ENCODE measurements at regions not wholly inside any gene's neighbourhood (a gene's known extent, or its start where the extent isn't known, plus 50 kb on each side); places are given as distances from the start of the nearest gene placed in this dataset.
"Not testable (repeated sequence)": the region's sequence is repeated elsewhere in the genome, so short reads cannot be mapped to it uniquely, and the experiment has no call there.

DNA sequence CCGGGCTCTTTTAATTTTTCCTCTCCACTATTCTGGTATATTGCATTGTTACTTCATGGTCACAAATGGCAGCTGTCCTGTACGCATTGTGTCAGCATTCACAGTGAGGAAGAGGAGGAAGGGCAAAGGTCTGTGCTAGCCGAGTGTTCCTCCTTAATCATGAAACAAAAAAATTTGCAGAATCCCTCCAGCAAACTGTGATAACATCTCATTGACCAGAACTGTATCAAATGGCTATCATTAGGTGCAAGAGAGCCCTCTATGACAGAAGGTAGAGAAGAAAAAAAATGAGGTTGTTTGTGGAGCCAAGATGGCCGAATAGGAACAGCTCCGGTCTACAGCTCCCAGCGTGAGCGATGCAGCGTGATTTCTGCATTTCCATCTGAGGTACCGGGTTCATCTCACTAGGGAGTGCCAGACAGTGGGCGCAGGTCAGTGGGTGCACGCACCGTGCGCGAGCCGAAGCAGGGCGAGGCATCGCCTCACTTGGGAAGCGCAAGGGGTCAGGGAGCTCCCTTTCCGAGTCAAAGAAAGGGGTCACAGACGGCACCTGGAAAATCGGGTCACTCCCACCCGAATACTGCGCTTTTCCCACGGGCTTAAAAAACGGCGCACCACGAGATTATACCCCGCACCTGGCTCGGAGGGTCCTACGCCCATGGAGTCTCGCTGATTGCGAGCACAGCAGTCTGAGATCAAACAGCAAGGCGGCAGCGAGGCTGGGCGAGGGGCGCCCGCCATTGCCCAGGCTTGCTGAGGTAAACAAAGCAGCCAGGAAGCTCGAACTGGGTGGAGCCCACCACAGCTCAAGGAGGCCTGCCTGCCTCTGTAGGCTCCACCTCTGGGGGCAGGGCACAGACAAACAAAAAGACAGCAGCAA lies 180.6 kb upstream of the CHAC2 start:
- peak overlapping the region; percentile 19 for H4K8ac ChIP-seq (ENCODE audit: low read depth, low read length)
- H3K9ac ChIP-seq (ENCODE audit: low read length); H3K79me2 ChIP-seq (ENCODE audit: control insufficient read depth, insufficient read depth, low read length, poor library complexity); H3K4me3 ChIP-seq (ENCODE audit: low read depth, low read length); H3K79me1 ChIP-seq (ENCODE audit: low read length); H3K4me2 ChIP-seq (ENCODE audit: low read length); H3K27me3 ChIP-seq (ENCODE audit: insufficient read depth, low read length); H4K12ac ChIP-seq (ENCODE audit: low read depth, low read length); H3K27ac ChIP-seq (ENCODE audit: low read depth, low read length); H2AFZ ChIP-seq (ENCODE audit: insufficient read depth, low read length, poor library complexity); H3K18ac ChIP-seq (ENCODE audit: low read length); H3K36me3 ChIP-seq (ENCODE audit: control insufficient read depth in 1 of 2, insufficient read depth in 2 of 2, low read length in 2 of 2); H4K91ac ChIP-seq (ENCODE audit: low read depth, low read length); H3K4me1 ChIP-seq (ENCODE audit: control insufficient read depth in 1 of 2, insufficient read depth in 2 of 2, low read length in 2 of 2); H3K9me3 ChIP-seq (ENCODE audit: insufficient read depth, low read depth, low read length); H2BK5ac ChIP-seq (ENCODE audit: low read depth, low read length, poor library complexity); H3K14ac ChIP-seq (ENCODE audit: low read length); H3K23ac ChIP-seq (ENCODE audit: low read length); H3K4ac ChIP-seq (ENCODE audit: low read depth, low read length); H2BK12ac ChIP-seq (ENCODE audit: low read length); H2BK120ac ChIP-seq (ENCODE audit: insufficient read depth, low read length, poor library complexity); H2AK5ac ChIP-seq (ENCODE audit: low read length): not testable (repeated sequence)
- DNase-seq = peak in 1 of 2 donors; percentile 53
- no CpG with 5 or more reads among the region's 38 CpGs for WGBS (ENCODE audit: extremely low coverage, insufficient coverage, insufficient read length)

DNA sequence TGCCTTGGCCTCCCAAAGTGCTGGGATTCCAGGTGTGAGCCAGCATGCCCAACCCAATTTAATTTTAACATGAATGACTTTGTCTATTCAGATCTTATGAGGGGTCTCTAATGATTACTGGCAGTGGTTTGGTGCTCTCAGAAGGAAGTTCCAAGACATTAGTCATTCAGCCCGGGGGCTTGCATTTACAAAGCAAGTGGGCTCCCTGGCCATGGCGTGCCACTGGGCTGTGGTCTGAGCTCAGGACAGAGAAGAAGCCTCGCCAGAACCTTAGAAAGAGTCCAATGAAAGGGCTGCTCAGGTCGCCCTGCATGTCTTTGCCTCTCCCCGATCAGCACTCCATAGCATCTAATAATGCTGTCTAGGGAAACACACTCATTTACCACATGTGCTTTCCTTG lies 182.6 kb upstream of the CHAC2 start:
- Histone ChIP-seq H3K79me1 (ENCODE audit: low read length) (no peaks in the 10 kb centered on the region), H2AFZ (ENCODE audit: insufficient read depth, low read length, poor library complexity) (no peak overlapping the region), H3K27me3 (ENCODE audit: insufficient read depth, low read length) (no peaks in the 10 kb centered on the region), H3K4ac (ENCODE audit: low read depth, low read length) (no peak overlapping the region), H3K4me1 (ENCODE audit: control insufficient read depth in 1 of 2, insufficient read depth in 2 of 2, low read length in 2 of 2) (peaks cover 0 to 1% of the 10 kb centered on the region in 2 experiments), H3K27ac (ENCODE audit: low read depth, low read length) (no peak overlapping the region), H3K14ac (ENCODE audit: low read length) (no peak overlapping the region), H3K79me2 (ENCODE audit: control insufficient read depth, insufficient read depth, low read length, poor library complexity) (no peaks in the 10 kb centered on the region), H3K18ac (ENCODE audit: low read length) (no peak overlapping the region), H3K9me3 (ENCODE audit: insufficient read depth, low read depth, low read length) (no peaks in the 10 kb centered on the region), H2AK5ac (ENCODE audit: low read length) (no peak overlapping the region), H3K23ac (ENCODE audit: low read length) (no peak overlapping the region), H2BK12ac (ENCODE audit: low read length) (no peak overlapping the region), H3K9ac (ENCODE audit: low read length) (no peak overlapping the region), H2BK5ac (ENCODE audit: low read depth, low read length, poor library complexity) (no peak overlapping the region), H2BK120ac (ENCODE audit: insufficient read depth, low read length, poor library complexity) (no peak overlapping the region), H3K4me3 (ENCODE audit: low read depth, low read length) (no peak overlapping the region), H4K91ac (ENCODE audit: low read depth, low read length) (no peak overlapping the region), H4K12ac (ENCODE audit: low read depth, low read length) (no peak overlapping the region), H3K36me3 (ENCODE audit: control insufficient read depth in 1 of 2, insufficient read depth in 2 of 2, low read length in 2 of 2) (no peaks in the 10 kb centered on the region), H3K4me2 (ENCODE audit: low read length) (no peak overlapping the region), H4K8ac (ENCODE audit: low read depth, low read length) (no peak overlapping the region)
- peak; percentile 45 to 50 for DNase-seq
- WGBS (ENCODE audit: extremely low coverage, insufficient coverage, insufficient read length) = no CpG with 5 or more reads among the region's 5 CpGs

DNA sequence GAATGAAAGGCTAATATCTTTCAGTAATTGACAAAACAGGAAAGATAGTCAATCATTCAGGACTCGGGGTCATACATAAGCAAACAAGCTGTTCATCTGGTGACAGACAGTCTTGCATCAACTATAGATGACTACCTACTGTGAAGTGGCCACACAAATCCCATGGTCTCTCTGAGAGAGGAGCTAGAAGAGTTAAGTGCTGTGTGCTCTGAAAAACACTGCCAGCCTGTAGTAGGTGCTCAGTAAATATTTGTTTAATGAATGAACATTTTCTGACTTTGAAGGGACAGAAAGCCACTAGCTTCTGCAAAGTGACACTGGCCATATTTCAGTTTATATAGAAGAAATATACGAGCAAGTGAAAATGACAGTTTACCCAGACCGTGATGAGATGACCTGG lies 184.0 kb upstream of the CHAC2 start:
- no peak for DNase-seq
- Histone ChIP-seq H3K9ac (ENCODE audit: low read length) (no peak overlapping the region), H2AFZ (ENCODE audit: insufficient read depth, low read length, poor library complexity) (no peak overlapping the region), H2BK12ac (ENCODE audit: low read length) (no peak overlapping the region), H3K27me3 (ENCODE audit: insufficient read depth, low read length) (no peaks in the 10 kb centered on the region), H3K9me3 (ENCODE audit: insufficient read depth, low read depth, low read length) (no peaks in the 10 kb centered on the region), H2BK120ac (ENCODE audit: insufficient read depth, low read length, poor library complexity) (no peak overlapping the region), H3K79me1 (ENCODE audit: low read length) (no peaks in the 10 kb centered on the region), H3K4me1 (ENCODE audit: control insufficient read depth in 1 of 2, insufficient read depth in 2 of 2, low read length in 2 of 2) (peaks cover 0 to 1% of the 10 kb centered on the region in 2 experiments), H3K4me3 (ENCODE audit: low read depth, low read length) (no peak overlapping the region), H4K91ac (ENCODE audit: low read depth, low read length) (no peak overlapping the region), H2AK5ac (ENCODE audit: low read length) (no peak overlapping the region), H4K12ac (ENCODE audit: low read depth, low read length) (no peak overlapping the region), H3K18ac (ENCODE audit: low read length) (no peak overlapping the region), H2BK5ac (ENCODE audit: low read depth, low read length, poor library complexity) (no peak overlapping the region), H3K36me3 (ENCODE audit: control insufficient read depth in 1 of 2, insufficient read depth in 2 of 2, low read length in 2 of 2) (no peaks in the 10 kb centered on the region), H3K27ac (ENCODE audit: low read depth, low read length) (no peak overlapping the region), H3K4me2 (ENCODE audit: low read length) (no peak overlapping the region), H4K8ac (ENCODE audit: low read depth, low read length) (no peak overlapping the region), H3K79me2 (ENCODE audit: control insufficient read depth, insufficient read depth, low read length, poor library complexity) (no peaks in the 10 kb centered on the region), H3K23ac (ENCODE audit: low read length) (no peak overlapping the region), H3K14ac (ENCODE audit: low read length) (no peak overlapping the region), H3K4ac (ENCODE audit: low read depth, low read length) (no peak overlapping the region)
- WGBS (ENCODE audit: extremely low coverage, insufficient coverage, insufficient read length) = no CpG with 5 or more reads among the region's 3 CpGs

DNA sequence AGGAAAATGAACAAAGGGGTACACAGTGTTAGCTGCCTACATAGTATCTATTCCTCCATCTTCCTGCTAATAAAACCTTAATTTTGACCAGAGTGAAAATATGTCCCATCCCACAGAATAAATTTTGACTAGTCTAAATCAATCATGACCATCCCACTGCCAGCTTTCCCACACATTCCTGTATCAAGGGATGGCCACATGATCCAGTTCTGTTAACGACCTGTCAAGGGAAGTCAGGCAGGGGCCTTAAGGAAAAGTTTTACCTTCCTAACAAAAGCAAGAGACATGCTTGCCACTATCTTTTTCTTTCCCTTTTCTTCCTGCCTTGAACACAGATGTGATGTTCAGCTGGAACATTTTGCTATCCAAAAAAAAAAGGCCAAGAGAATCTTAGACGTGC lies 185.0 kb upstream of the CHAC2 start:
- Histone ChIP-seq H3K36me3 (ENCODE audit: control insufficient read depth in 1 of 2, insufficient read depth in 2 of 2, low read length in 2 of 2) (no peaks in the 10 kb centered on the region), H2AFZ (ENCODE audit: insufficient read depth, low read length, poor library complexity) (no peak overlapping the region), H3K27ac (ENCODE audit: low read depth, low read length) (no peak overlapping the region), H4K8ac (ENCODE audit: low read depth, low read length) (no peak overlapping the region), H4K12ac (ENCODE audit: low read depth, low read length) (no peak overlapping the region), H3K27me3 (ENCODE audit: insufficient read depth, low read length) (no peaks in the 10 kb centered on the region), H3K79me1 (ENCODE audit: low read length) (no peaks in the 10 kb centered on the region), H3K4me1 (ENCODE audit: control insufficient read depth in 1 of 2, insufficient read depth in 2 of 2, low read length in 2 of 2) (peaks cover 0 to 1% of the 10 kb centered on the region in 2 experiments), H3K4me2 (ENCODE audit: low read length) (no peak overlapping the region), H3K18ac (ENCODE audit: low read length) (no peak overlapping the region), H3K14ac (ENCODE audit: low read length) (no peak overlapping the region), H2BK5ac (ENCODE audit: low read depth, low read length, poor library complexity) (no peak overlapping the region), H3K23ac (ENCODE audit: low read length) (no peak overlapping the region), H2BK12ac (ENCODE audit: low read length) (peak overlapping the region; percentile 44), H4K91ac (ENCODE audit: low read depth, low read length) (no peak overlapping the region), H2AK5ac (ENCODE audit: low read length) (no peak overlapping the region), H3K4me3 (ENCODE audit: low read depth, low read length) (no peak overlapping the region), H2BK120ac (ENCODE audit: insufficient read depth, low read length, poor library complexity) (no peak overlapping the region), H3K9ac (ENCODE audit: low read length) (no peak overlapping the region), H3K79me2 (ENCODE audit: control insufficient read depth, insufficient read depth, low read length, poor library complexity) (no peaks in the 10 kb centered on the region), H3K9me3 (ENCODE audit: insufficient read depth, low read depth, low read length) (no peaks in the 10 kb centered on the region), H3K4ac (ENCODE audit: low read depth, low read length) (no peak overlapping the region)
- WGBS (ENCODE audit: extremely low coverage, insufficient coverage, insufficient read length) = no CpG with 5 or more reads among the region's 2 CpGs
- DNase-seq = no peak

Measured in trophoblast cell (in vitro differentiated cells and primary cell).